ENCODE measurements at regions not wholly inside any gene's neighbourhood (a gene's known extent, or its start where the extent isn't known, plus 50 kb on each side); places are given as distances from the start of the nearest gene placed in this dataset.

- Histone ChIP-seq H4K20me1 (ENCODE audit: control insufficient read depth, extremely low read depth, insufficient read depth, low read length) (no peaks in the 10 kb centered on the region), H3K9me1 (ENCODE audit: control insufficient read depth, extremely low read depth, insufficient read depth, low read length) (no peaks in the 10 kb centered on the region), H3K4me1 (ENCODE audit: control insufficient read depth, extremely low read depth, insufficient read depth, low read length) (no peaks in the 10 kb centered on the region), H3K4me3 (ENCODE audit: control insufficient read depth in 2 of 3, extremely low read depth in 1 of 3, insufficient read depth in 2 of 3, low read depth in 1 of 3, low read length in 3 of 3) (no peak overlapping the region), H3K36me3 (ENCODE audit: control insufficient read depth in 2 of 2, extremely low read depth in 1 of 2, insufficient read depth in 2 of 2, low read length in 2 of 2) (no peaks in the 10 kb centered on the region), H3K9me3 (ENCODE audit: control insufficient read depth, low read depth, low read length) (no peaks in the 10 kb centered on the region), H3K9ac (ENCODE audit: control insufficient read depth, extremely low read depth, insufficient read depth, low read length) (no peak overlapping the region), H3K27me3 (ENCODE audit: control insufficient read depth, extremely low read depth, insufficient read depth, low read length) (no peaks in the 10 kb centered on the region), H3K79me2 (ENCODE audit: control insufficient read depth, insufficient read depth, low read length) (no peaks in the 10 kb centered on the region), H3K4me2 (ENCODE audit: control insufficient read depth, extremely low read depth, insufficient read depth, low read depth, low read length) (no peak overlapping the region), H3K27ac (ENCODE audit: control insufficient read depth, insufficient read depth, low read length) (no peak overlapping the region), H2AFZ (ENCODE audit: control insufficient read depth, low read length) (no peak overlapping the region)
- FAIRE-seq = no peak
- DNase-seq (ENCODE audit: low read depth, low spot score) = no peak
- dilution Hi-C loops (cut with MboI; ENCODE audit: extremely low pct_ligation_motif_present, low sequenced_read_pairs) = no loop called here
- no peak for TF ChIP-seq EZH2 (IDR thresholded peaks at IDR 0.05; ENCODE audit: low read length)
- no peak for TF ChIP-seq CTCF (optimal IDR thresholded peaks at IDR 0.05 in 1 of 3, IDR thresholded peaks at IDR 0.05 in 1 of 3, conservative IDR thresholded peaks at IDR 0.05 in 1 of 3; ENCODE audit: extremely low read depth in 1 of 3, insufficient read depth in 2 of 3, low read length in 3 of 3)
Observed at GRCh38 chr4:146018247-146018646, 79.6 kb upstream of the ZNF827 start.

- no peak overlapping the region for H3K4me2 ChIP-seq (ENCODE audit: control insufficient read depth, extremely low read depth, insufficient read depth, low read depth, low read length)
- no peaks in the 10 kb centered on the region for H3K9me1 ChIP-seq (ENCODE audit: control insufficient read depth, extremely low read depth, insufficient read depth, low read length)
- no peak overlapping the region for H3K27ac ChIP-seq (ENCODE audit: control insufficient read depth, insufficient read depth, low read length)
- no peak for TF ChIP-seq CTCF (optimal IDR thresholded peaks at IDR 0.05 in 1 of 3, IDR thresholded peaks at IDR 0.05 in 1 of 3, conservative IDR thresholded peaks at IDR 0.05 in 1 of 3; ENCODE audit: extremely low read depth in 1 of 3, insufficient read depth in 2 of 3, low read length in 3 of 3)
- TF ChIP-seq EZH2 (IDR thresholded peaks at IDR 0.05; ENCODE audit: low read length) = no peak
- H3K4me1 ChIP-seq (ENCODE audit: control insufficient read depth, extremely low read depth, insufficient read depth, low read length) = no peaks in the 10 kb centered on the region
- no peaks in the 10 kb centered on the region for H3K27me3 ChIP-seq (ENCODE audit: control insufficient read depth, extremely low read depth, insufficient read depth, low read length)
- H4K20me1 ChIP-seq (ENCODE audit: control insufficient read depth, extremely low read depth, insufficient read depth, low read length) = no peaks in the 10 kb centered on the region
- no peaks in the 10 kb centered on the region for H3K36me3 ChIP-seq (ENCODE audit: control insufficient read depth in 2 of 2, extremely low read depth in 1 of 2, insufficient read depth in 2 of 2, low read length in 2 of 2)
- no peak overlapping the region for H3K4me3 ChIP-seq (ENCODE audit: control insufficient read depth in 2 of 3, extremely low read depth in 1 of 3, insufficient read depth in 2 of 3, low read depth in 1 of 3, low read length in 3 of 3)
- H3K9me3 ChIP-seq (ENCODE audit: control insufficient read depth, low read depth, low read length) = no peaks in the 10 kb centered on the region
- no peak for DNase-seq (ENCODE audit: low read depth, low spot score)
- dilution Hi-C loops (cut with MboI; ENCODE audit: extremely low pct_ligation_motif_present, low sequenced_read_pairs) = no loop called here
- H3K79me2 ChIP-seq (ENCODE audit: control insufficient read depth, insufficient read depth, low read length) = no peaks in the 10 kb centered on the region
- no peak overlapping the region for H2AFZ ChIP-seq (ENCODE audit: control insufficient read depth, low read length)
- FAIRE-seq = no peak
- no peak overlapping the region for H3K9ac ChIP-seq (ENCODE audit: control insufficient read depth, extremely low read depth, insufficient read depth, low read length)
Observed at GRCh38 chr4:146004730-146005129, 66.1 kb upstream of the ZNF827 start.

All from keratinocyte (primary cell).